GM23338 (cell line): ENCODE measurements at regions not wholly inside any gene's neighbourhood (a gene's known extent, or its start where the extent isn't known, plus 50 kb on each side); places are given as distances from the start of the nearest gene placed in this dataset.

Source experiments
- ATAC-seq: fragments of 200-7000 bp; cut with Tn5 transposase; 3 replicates; pipeline ENCODE4 v1.9.1; 2020
- DNase-seq: peaks from one replicate; pipeline ENCODE4 v3.0.0-alpha.2; 2015; ENCODE audit warnings: low spot score
- H2AFZ ChIP-seq: fragments of 200-600 bp; sonication (generic); 2 replicates; pipeline ENCODE4 v1.8.0; 2016; ENCODE audit warnings: antibody characterized with exemption, mild to moderate bottlenecking, moderate library complexity
- H3F3A ChIP-seq: fragments of 200-600 bp; sonication (generic); replicated peaks from 2 replicates; pipeline ENCODE4 v1.8.0; 2017; ENCODE audit warnings: antibody characterized with exemption, mixed run types, low read depth
- H3K27ac ChIP-seq: fragments of 200-600 bp; sonication (generic); 2 replicates; pipeline ENCODE4 v1.6.1; 2016; ENCODE audit warnings: low read depth
- H3K27me3 ChIP-seq: fragments of 200-600 bp; sonication (generic); 2 replicates; pipeline ENCODE4 v1.8.0; 2016; ENCODE audit warnings: mild to moderate bottlenecking, mixed run types, moderate library complexity; ENCODE audit not compliant: insufficient read depth
- H3K36me3 ChIP-seq: fragments of 200-600 bp; sonication (generic); 2 replicates; pipeline ENCODE4 v1.8.0; 2016; ENCODE audit warnings: mild to moderate bottlenecking; ENCODE audit not compliant: insufficient read depth
- H3K4me1 ChIP-seq: fragments of 200-600 bp; sonication (generic); 2 replicates; pipeline ENCODE4 v1.8.0; 2016; ENCODE audit warnings: mild to moderate bottlenecking, moderate library complexity; ENCODE audit not compliant: insufficient read depth
- H3K4me2 ChIP-seq: fragments of 200-600 bp; sonication (generic); 2 replicates; pipeline ENCODE4 v1.7.1; 2017; ENCODE audit warnings: mixed run types
- H3K4me3 ChIP-seq: fragments of 200-600 bp; sonication (generic); 2 replicates; pipeline ENCODE4 v1.6.1; 2016; ENCODE audit warnings: mixed run types
- H3K79me2 ChIP-seq: fragments of 200-600 bp; sonication (generic); replicated peaks from 2 replicates; pipeline ENCODE4 v1.8.0; 2017; ENCODE audit warnings: mild to moderate bottlenecking; ENCODE audit not compliant: insufficient read depth
- H3K9me2 ChIP-seq: fragments of 200-600 bp; sonication (generic); 2 replicates; pipeline ENCODE4 v1.8.0; 2017; ENCODE audit not compliant: insufficient read depth
- H4K20me1 ChIP-seq: fragments of 200-600 bp; sonication (generic); replicated peaks from 2 replicates; pipeline ENCODE4 v1.8.0; 2017; ENCODE audit warnings: mild to moderate bottlenecking; ENCODE audit not compliant: insufficient read depth
- H3K27ac Mint-ChIP-seq: 2 replicates; pipeline ENCODE4 v1.8.0; 2020; ENCODE audit warnings: inconsistent platforms, mild to moderate bottlenecking, moderate library complexity, mixed read lengths
- H3K27me3 Mint-ChIP-seq: 3 replicates; pipeline ENCODE4 v1.8.0; 2022; ENCODE audit warnings: low read depth, mild to moderate bottlenecking, moderate library complexity, mixed read lengths, inconsistent platforms; ENCODE audit not compliant: insufficient read depth, poor library complexity
- H3K36me3 Mint-ChIP-seq: 3 replicates; pipeline ENCODE4 v1.8.0; 2021; ENCODE audit warnings: low read depth, mild to moderate bottlenecking, inconsistent platforms, moderate library complexity, mixed read lengths
- H3K4me1 Mint-ChIP-seq: 3 replicates; pipeline ENCODE4 v1.8.0; 2020; ENCODE audit warnings: mild to moderate bottlenecking, inconsistent platforms, mixed read lengths
- H3K4me3 Mint-ChIP-seq: 3 replicates; pipeline ENCODE4 v1.8.0; 2021; ENCODE audit warnings: moderate library complexity, mild to moderate bottlenecking, inconsistent platforms, mixed read lengths
- H3K9me3 Mint-ChIP-seq: 3 replicates; pipeline ENCODE4 v1.8.0; 2020; ENCODE audit warnings: moderate library complexity, mild to moderate bottlenecking, inconsistent platforms, mixed read lengths
- CREB1 ChIP-seq: fragments of 250-450 bp; sonication (Bioruptor Pico); IDR thresholded peaks from 2 replicates; pipeline ENCODE4 v1.5.0; 2020; ENCODE audit warnings: low read depth, mild to moderate bottlenecking, moderate library complexity
- EZH2 ChIP-seq: fragments of 200-600 bp; sonication (generic); IDR thresholded peaks from one replicate; pipeline ENCODE4 v1.8.0; 2017; ENCODE audit warnings: antibody characterized with exemption, mild to moderate bottlenecking, low read depth; ENCODE audit not compliant: unreplicated experiment
- EZH2phosphoT487 ChIP-seq: fragments of 200-600 bp; sonication (generic); IDR thresholded peaks from one replicate; pipeline ENCODE4 v1.8.1; 2018; ENCODE audit warnings: antibody characterized with exemption; ENCODE audit not compliant: unreplicated experiment
- JUNB ChIP-seq: IDR thresholded peaks from one replicate; pipeline ENCODE4 v1.6.1; 2016; ENCODE audit warnings: antibody characterized with exemption; ENCODE audit not compliant: unreplicated experiment
- NANOG ChIP-seq: IDR thresholded peaks from 2 replicates; pipeline ENCODE4 v1.6.1; 2016; ENCODE audit warnings: antibody characterized with exemption, borderline replicate concordance
- POLR2AphosphoS5 ChIP-seq: IDR thresholded peaks from 2 replicates; pipeline ENCODE4 v1.6.1; 2016; ENCODE audit warnings: antibody characterized with exemption, low read depth
- STAT1 ChIP-seq: IDR thresholded peaks from one replicate; pipeline ENCODE4 v1.6.1; 2016; ENCODE audit warnings: antibody characterized with exemption; ENCODE audit not compliant: unreplicated experiment
- ZNF114 ChIP-seq: fragments of 250-450 bp; sonication (Bioruptor Pico); IDR thresholded peaks from 2 replicates; pipeline ENCODE4 v1.5.0; 2020; ENCODE audit warnings: mild to moderate bottlenecking, moderate library complexity
- ZNF331 ChIP-seq: fragments of 250-450 bp; sonication (Bioruptor Pico); IDR thresholded peaks from 2 replicates; pipeline ENCODE4 v1.5.0; 2020; ENCODE audit warnings: low read depth, mild to moderate bottlenecking, moderate library complexity
- TF ChIP-seq, protein P1 (sequence below): fragments of 250-450 bp; sonication (Bioruptor Pico); IDR thresholded peaks from 2 replicates; pipeline ENCODE4 v1.5.0; 2020; ENCODE audit warnings: mild to moderate bottlenecking, moderate library complexity
- TF ChIP-seq, protein P2 (sequence below): IDR thresholded peaks from one replicate; pipeline ENCODE4 v1.6.1; 2018; ENCODE audit warnings: antibody characterized with exemption; ENCODE audit not compliant: unreplicated experiment
- TF ChIP-seq, protein P3 (sequence below): IDR thresholded peaks from 2 replicates; pipeline ENCODE4 v1.6.1; 2016; ENCODE audit warnings: antibody characterized with exemption
- TF ChIP-seq, protein P4 (sequence below), 2 experiments: fragments of 200-600 bp in 1 of 2; sonication (generic) in 1 of 2; conservative IDR thresholded peaks; 2 replicates each; pipeline versions ENCODE4 v1.5.1 to v1.6.1; 2016 to 2017; ENCODE audit warnings: antibody characterized with exemption in 2 of 2, low read depth in 2 of 2, mild to moderate bottlenecking in 2 of 2, moderate library complexity in 1 of 2

DNA sequence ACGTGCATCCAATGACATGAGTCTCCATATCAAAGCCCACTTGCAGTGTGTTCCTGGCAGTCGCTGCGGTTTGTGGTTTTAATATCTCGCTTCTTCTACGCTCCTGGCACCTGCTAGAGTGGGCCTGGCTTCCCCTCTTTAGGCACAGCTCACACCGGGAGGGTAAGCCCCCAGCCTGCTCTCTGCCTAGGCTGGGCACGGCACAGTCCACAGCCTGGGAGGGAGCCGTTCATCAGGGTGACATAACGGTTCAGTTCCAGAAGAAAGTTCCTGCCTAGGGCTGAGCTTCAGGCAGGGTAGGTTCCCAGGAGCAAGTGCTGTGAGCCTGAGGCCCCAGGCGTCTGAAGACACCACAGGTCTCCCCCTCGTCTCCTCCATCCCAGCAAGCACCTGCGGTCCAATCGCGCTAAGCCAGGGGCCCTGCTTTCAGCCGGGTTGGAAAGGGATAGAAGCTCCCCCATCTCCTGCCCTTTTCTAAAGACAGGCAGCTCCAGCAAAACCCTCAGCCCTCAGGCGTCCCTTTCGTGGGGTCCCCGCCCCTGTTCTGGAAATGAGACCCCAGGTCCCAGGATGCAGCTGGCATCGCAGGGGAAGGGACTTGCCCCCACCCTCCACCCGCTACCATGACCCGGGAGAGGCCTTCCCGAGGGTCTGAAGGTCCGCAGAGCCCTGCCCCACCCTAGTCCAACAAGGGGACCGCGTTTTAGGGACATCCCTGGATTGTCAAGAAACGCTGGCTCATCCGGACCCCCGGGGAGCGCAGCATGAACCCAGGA, 121.6 kb upstream of the ZNF507 start:
- DNase-seq (peak; percentile 49), ATAC-seq (peak; percentile 66)
- peak overlapping the region; percentile 74 for H3K4me3 ChIP-seq
- H3K27ac ChIP-seq = no peak overlapping the region
- peak overlapping the region; percentile 77; the same call in 2 of the 3 replicates for H3K4me3 Mint-ChIP-seq
- peak overlapping the region; percentile 94 for H2AFZ ChIP-seq
- no peaks in the 10 kb centered on the region for H3K79me2 ChIP-seq
- no peaks in the 10 kb centered on the region for H3K36me3 ChIP-seq
- no peak overlapping the region for H3K27ac Mint-ChIP-seq
- H3F3A ChIP-seq = no peaks in the 10 kb centered on the region
- no peaks in the 10 kb centered on the region for H3K9me3 Mint-ChIP-seq
- no peaks in the 10 kb centered on the region for H3K36me3 Mint-ChIP-seq
- H3K27me3 ChIP-seq = peaks cover 24% of the 10 kb centered on the region
- H4K20me1 ChIP-seq = no peaks in the 10 kb centered on the region
- no peaks in the 10 kb centered on the region for H3K9me2 ChIP-seq
- H3K4me1 ChIP-seq = no peaks in the 10 kb centered on the region; the same call in 1 of the 2 replicates
- peaks cover 4% of the 10 kb centered on the region; the same call in 1 of the 3 replicates for H3K4me1 Mint-ChIP-seq
- H3K4me2 ChIP-seq = peak overlapping the region; percentile 95
- no peak for TF ChIP-seq EZH2phosphoT487
- TF ChIP-seq STAT1 = no peak
- TF ChIP-seq, protein P1, sequence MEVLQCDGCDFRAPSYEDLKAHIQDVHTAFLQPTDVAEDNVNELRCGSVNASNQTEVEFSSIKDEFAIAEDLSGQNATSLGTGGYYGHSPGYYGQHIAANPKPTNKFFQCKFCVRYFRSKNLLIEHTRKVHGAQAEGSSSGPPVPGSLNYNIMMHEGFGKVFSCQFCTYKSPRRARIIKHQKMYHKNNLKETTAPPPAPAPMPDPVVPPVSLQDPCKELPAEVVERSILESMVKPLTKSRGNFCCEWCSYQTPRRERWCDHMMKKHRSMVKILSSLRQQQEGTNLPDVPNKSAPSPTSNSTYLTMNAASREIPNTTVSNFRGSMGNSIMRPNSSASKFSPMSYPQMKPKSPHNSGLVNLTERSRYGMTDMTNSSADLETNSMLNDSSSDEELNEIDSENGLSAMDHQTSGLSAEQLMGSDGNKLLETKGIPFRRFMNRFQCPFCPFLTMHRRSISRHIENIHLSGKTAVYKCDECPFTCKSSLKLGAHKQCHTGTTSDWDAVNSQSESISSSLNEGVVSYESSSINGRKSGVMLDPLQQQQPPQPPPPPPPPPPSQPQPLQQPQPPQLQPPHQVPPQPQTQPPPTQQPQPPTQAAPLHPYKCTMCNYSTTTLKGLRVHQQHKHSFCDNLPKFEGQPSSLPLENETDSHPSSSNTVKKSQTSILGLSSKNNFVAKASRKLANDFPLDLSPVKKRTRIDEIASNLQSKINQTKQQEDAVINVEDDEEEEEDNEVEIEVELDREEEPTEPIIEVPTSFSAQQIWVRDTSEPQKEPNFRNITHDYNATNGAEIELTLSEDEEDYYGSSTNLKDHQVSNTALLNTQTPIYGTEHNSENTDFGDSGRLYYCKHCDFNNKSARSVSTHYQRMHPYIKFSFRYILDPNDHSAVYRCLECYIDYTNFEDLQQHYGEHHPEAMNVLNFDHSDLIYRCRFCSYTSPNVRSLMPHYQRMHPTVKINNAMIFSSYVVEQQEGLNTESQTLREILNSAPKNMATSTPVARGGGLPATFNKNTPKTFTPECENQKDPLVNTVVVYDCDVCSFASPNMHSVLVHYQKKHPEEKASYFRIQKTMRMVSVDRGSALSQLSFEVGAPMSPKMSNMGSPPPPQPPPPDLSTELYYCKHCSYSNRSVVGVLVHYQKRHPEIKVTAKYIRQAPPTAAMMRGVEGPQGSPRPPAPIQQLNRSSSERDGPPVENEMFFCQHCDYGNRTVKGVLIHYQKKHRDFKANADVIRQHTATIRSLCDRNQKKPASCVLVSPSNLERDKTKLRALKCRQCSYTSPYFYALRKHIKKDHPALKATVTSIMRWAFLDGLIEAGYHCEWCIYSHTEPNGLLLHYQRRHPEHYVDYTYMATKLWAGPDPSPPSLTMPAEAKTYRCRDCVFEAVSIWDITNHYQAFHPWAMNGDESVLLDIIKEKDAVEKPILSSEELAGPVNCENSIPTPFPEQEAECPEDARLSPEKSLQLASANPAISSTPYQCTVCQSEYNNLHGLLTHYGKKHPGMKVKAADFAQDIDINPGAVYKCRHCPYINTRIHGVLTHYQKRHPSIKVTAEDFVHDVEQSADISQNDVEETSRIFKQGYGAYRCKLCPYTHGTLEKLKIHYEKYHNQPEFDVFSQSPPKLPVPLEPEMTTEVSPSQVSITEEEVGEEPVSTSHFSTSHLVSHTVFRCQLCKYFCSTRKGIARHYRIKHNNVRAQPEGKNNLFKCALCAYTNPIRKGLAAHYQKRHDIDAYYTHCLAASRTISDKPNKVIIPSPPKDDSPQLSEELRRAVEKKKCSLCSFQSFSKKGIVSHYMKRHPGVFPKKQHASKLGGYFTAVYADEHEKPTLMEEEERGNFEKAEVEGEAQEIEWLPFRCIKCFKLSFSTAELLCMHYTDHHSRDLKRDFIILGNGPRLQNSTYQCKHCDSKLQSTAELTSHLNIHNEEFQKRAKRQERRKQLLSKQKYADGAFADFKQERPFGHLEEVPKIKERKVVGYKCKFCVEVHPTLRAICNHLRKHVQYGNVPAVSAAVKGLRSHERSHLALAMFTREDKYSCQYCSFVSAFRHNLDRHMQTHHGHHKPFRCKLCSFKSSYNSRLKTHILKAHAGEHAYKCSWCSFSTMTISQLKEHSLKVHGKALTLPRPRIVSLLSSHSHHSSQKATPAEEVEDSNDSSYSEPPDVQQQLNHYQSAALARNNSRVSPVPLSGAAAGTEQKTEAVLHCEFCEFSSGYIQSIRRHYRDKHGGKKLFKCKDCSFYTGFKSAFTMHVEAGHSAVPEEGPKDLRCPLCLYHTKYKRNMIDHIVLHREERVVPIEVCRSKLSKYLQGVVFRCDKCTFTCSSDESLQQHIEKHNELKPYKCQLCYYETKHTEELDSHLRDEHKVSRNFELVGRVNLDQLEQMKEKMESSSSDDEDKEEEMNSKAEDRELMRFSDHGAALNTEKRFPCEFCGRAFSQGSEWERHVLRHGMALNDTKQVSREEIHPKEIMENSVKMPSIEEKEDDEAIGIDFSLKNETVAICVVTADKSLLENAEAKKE (CRISPR knock-in tag) = no peak
- TF ChIP-seq, protein P2, sequence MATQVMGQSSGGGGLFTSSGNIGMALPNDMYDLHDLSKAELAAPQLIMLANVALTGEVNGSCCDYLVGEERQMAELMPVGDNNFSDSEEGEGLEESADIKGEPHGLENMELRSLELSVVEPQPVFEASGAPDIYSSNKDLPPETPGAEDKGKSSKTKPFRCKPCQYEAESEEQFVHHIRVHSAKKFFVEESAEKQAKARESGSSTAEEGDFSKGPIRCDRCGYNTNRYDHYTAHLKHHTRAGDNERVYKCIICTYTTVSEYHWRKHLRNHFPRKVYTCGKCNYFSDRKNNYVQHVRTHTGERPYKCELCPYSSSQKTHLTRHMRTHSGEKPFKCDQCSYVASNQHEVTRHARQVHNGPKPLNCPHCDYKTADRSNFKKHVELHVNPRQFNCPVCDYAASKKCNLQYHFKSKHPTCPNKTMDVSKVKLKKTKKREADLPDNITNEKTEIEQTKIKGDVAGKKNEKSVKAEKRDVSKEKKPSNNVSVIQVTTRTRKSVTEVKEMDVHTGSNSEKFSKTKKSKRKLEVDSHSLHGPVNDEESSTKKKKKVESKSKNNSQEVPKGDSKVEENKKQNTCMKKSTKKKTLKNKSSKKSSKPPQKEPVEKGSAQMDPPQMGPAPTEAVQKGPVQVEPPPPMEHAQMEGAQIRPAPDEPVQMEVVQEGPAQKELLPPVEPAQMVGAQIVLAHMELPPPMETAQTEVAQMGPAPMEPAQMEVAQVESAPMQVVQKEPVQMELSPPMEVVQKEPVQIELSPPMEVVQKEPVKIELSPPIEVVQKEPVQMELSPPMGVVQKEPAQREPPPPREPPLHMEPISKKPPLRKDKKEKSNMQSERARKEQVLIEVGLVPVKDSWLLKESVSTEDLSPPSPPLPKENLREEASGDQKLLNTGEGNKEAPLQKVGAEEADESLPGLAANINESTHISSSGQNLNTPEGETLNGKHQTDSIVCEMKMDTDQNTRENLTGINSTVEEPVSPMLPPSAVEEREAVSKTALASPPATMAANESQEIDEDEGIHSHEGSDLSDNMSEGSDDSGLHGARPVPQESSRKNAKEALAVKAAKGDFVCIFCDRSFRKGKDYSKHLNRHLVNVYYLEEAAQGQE = no peak
- TF ChIP-seq, protein P3, sequence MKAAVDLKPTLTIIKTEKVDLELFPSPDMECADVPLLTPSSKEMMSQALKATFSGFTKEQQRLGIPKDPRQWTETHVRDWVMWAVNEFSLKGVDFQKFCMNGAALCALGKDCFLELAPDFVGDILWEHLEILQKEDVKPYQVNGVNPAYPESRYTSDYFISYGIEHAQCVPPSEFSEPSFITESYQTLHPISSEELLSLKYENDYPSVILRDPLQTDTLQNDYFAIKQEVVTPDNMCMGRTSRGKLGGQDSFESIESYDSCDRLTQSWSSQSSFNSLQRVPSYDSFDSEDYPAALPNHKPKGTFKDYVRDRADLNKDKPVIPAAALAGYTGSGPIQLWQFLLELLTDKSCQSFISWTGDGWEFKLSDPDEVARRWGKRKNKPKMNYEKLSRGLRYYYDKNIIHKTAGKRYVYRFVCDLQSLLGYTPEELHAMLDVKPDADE = no peak
- no peak for TF ChIP-seq ZNF114 (CRISPR knock-in tag)
- TF ChIP-seq POLR2AphosphoS5 = no peak
- TF ChIP-seq, protein P4, sequence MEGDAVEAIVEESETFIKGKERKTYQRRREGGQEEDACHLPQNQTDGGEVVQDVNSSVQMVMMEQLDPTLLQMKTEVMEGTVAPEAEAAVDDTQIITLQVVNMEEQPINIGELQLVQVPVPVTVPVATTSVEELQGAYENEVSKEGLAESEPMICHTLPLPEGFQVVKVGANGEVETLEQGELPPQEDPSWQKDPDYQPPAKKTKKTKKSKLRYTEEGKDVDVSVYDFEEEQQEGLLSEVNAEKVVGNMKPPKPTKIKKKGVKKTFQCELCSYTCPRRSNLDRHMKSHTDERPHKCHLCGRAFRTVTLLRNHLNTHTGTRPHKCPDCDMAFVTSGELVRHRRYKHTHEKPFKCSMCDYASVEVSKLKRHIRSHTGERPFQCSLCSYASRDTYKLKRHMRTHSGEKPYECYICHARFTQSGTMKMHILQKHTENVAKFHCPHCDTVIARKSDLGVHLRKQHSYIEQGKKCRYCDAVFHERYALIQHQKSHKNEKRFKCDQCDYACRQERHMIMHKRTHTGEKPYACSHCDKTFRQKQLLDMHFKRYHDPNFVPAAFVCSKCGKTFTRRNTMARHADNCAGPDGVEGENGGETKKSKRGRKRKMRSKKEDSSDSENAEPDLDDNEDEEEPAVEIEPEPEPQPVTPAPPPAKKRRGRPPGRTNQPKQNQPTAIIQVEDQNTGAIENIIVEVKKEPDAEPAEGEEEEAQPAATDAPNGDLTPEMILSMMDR (conservative IDR thresholded peaks at IDR 0.05; ENCODE audit: low read depth in 2 of 2) = no peak
- no peak for TF ChIP-seq CREB1 (CRISPR knock-in tag)
- TF ChIP-seq NANOG = no peak
- TF ChIP-seq ZNF331 (CRISPR knock-in tag) = no peak
- no peak for TF ChIP-seq EZH2
- TF ChIP-seq JUNB = no peak
- H3K27me3 Mint-ChIP-seq = peaks cover 21% of the 10 kb centered on the region
